Stimulated activated naive B cell treated with anti-CD40 and anti-IgM and Interleukin-4, amounts not matched to agents 10 μg/mL and 1 μg/mL and 100 μg/mL, for 72 hours (primary cell): ENCODE measurements at regions not wholly inside any gene's neighbourhood (a gene's known extent, or its start where the extent isn't known, plus 50 kb on each side); places are given as distances from the start of the nearest gene placed in this dataset.

Source experiments
- ATAC-seq, 2 donors: fragments of 150-1000 bp; cut with Tn5 transposase; replicated peaks; 2 replicates each; pipeline ENCODE4 v1.10.0; 2021; ENCODE audit warnings: moderate library complexity in 1 of 2
- DNase-seq: peaks from one replicate; pipeline ENCODE4 v3.0.0; 2021
- H3K27ac Mint-ChIP-seq: one replicate; pipeline ENCODE4 v1.8.0; 2022; ENCODE audit warnings: mild to moderate bottlenecking, mixed read lengths
- H3K27me3 Mint-ChIP-seq, 2 donors: one replicate each; pipeline ENCODE4 v1.8.0; 2022; ENCODE audit warnings: mixed read lengths in 2 of 2
- H3K36me3 Mint-ChIP-seq, 2 donors: one replicate each; pipeline ENCODE4 v1.8.0; 2022; ENCODE audit warnings: mixed read lengths in 2 of 2, mild to moderate bottlenecking in 1 of 2
- H3K4me1 Mint-ChIP-seq, 2 donors: one replicate each; pipeline ENCODE4 v1.8.0; 2022; ENCODE audit warnings: mixed read lengths in 2 of 2, mild to moderate bottlenecking in 1 of 2
- H3K4me3 Mint-ChIP-seq, 2 donors: one replicate each; pipeline ENCODE4 v1.8.0; 2022; ENCODE audit warnings: mild to moderate bottlenecking in 2 of 2, mixed read lengths in 2 of 2, moderate library complexity in 1 of 2
- H3K9me3 Mint-ChIP-seq, 2 donors: one replicate each; pipeline ENCODE4 v1.8.0; 2022; ENCODE audit warnings: mixed read lengths in 2 of 2, mild to moderate bottlenecking in 1 of 2

DNA sequence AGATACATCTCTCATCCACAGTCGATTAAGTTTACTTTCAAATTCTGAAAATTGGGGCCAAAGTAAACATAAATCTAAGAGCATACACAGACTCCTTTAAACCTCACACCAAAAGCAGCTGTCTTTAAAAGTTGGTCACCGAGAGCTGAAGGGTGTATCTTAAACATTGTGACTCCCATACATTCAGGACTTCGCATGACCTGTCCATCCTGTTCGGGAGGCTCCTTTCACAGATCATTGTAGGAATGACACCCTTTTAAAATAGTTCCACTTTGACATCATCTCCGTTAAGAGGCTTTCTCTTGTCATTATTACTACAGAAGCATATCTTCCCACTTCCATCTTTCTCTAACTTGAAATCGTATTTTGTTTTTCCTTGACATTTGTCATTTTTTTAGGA lies 440.0 kb downstream of the DNAJB9 start:
- Mint-ChIP-seq H3K4me1 (no peaks in the 10 kb centered on the region), H3K9me3 (no peaks in the 10 kb centered on the region), H3K36me3 (no peaks in the 10 kb centered on the region), H3K4me3 (no peak overlapping the region), H3K27me3 (no peaks in the 10 kb centered on the region), H3K27ac (no peak overlapping the region)
- DNase-seq (no peak), ATAC-seq (no peak)

DNA sequence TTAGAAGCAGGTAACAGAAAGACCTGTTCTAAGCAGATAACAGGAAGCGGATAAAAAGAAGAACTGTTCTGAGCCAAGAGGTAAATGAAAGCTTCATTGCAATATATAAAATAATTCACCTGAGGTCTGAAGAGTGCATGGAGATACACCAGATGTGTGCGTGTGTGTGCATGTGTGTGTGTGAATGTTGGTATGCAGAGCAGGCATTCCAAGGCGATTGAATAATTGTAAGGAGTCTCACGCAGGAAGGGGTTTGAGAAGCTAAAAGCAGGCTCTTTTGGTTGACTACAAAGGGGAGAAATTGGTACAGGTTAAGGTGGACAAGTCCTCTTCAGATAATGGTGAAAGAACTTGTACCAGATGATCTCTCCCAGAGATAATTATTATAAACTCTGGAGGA lies 450.6 kb downstream of the DNAJB9 start:
- Mint-ChIP-seq H3K4me3 (no peak overlapping the region), H3K27ac (no peak overlapping the region), H3K9me3 (peaks cover 5 to 9% of the 10 kb centered on the region in 2 donors), H3K27me3 (no peaks in the 10 kb centered on the region), H3K36me3 (no peaks in the 10 kb centered on the region), H3K4me1 (no peaks in the 10 kb centered on the region)
- ATAC-seq: no peak
- no peak for DNase-seq

DNA sequence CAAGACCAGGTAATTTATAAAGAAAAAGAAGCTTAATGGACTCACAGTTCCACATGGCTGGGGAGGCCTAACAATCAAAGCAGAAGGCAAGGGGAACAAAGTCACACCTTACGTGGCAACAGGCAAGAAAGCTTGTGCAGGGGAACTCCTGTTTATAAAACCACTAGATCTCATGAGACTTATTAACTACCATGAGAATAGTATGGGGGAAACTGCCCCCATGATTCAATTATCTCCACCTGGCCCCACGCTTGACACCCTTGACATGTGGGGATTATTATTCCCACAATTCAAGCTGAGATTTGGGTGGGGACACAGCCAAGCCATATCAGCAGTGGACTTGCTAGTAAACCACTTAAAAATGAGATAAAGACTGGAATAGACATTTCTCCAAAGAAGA lies 451.7 kb downstream of the DNAJB9 start:
- DNase-seq (no peak), ATAC-seq (no peak)
- Mint-ChIP-seq H3K27me3 (no peaks in the 10 kb centered on the region), H3K4me3 (no peak overlapping the region), H3K4me1 (no peaks in the 10 kb centered on the region), H3K9me3 (peaks cover 5% of the 10 kb centered on the region in 2 donors), H3K27ac (no peak overlapping the region), H3K36me3 (no peaks in the 10 kb centered on the region)

DNA sequence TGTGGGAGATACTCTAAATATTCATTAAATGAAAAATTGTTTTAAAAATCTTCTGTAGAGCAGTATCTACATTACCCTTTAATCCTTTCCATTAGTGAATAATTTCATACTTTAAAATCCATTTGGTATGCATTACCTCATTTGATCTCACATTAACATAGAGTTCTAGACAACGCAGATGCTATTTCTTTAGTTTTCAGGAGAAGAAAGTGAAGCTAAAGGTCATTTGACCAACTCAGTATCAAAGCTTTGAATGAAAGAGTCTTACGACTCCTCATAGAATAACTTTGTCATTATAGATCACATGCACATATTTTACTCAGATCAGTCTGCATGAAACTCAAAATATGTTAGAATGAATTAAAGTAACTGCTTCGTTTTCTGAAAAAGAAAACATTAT lies 460.2 kb downstream of the DNAJB9 start:
- Mint-ChIP-seq H3K27ac (no peak overlapping the region), H3K36me3 (no peaks in the 10 kb centered on the region)
- no peak for DNase-seq

DNA sequence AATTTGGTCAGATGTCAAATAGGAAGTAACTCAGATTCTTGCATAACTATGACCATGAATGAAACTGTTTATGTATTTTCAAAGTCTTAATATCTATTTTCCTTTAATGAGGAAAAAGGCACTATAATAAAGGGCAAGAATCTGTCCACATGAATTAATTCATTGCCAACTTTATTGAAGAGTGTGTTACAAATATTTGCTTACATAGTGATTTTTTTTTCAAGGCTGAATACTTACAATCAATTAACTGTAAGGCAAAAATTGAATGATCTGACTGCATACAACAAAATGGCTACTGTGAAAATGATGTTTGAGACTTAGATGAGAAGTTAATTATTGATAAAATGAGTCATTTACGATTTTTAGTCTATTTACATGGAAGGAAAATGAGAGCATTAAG lies 475.0 kb downstream of the DNAJB9 start:
- DNase-seq: no peak
- Mint-ChIP-seq H3K4me3 (no peak overlapping the region), H3K27me3 (no peaks in the 10 kb centered on the region), H3K36me3 (no peaks in the 10 kb centered on the region), H3K27ac (no peak overlapping the region), H3K9me3 (peaks cover 4 to 7% of the 10 kb centered on the region in 2 donors), H3K4me1 (no peaks in the 10 kb centered on the region)
- no peak for ATAC-seq

More for the DNA sequence above, 460.2 kb downstream of the DNAJB9 start:
- no peaks in the 10 kb centered on the region for H3K4me1 Mint-ChIP-seq
- ATAC-seq: no peak
- peaks cover 4 to 8% of the 10 kb centered on the region in 2 donors for H3K9me3 Mint-ChIP-seq
- no peaks in the 10 kb centered on the region for H3K27me3 Mint-ChIP-seq
- no peak overlapping the region for H3K4me3 Mint-ChIP-seq

DNA sequence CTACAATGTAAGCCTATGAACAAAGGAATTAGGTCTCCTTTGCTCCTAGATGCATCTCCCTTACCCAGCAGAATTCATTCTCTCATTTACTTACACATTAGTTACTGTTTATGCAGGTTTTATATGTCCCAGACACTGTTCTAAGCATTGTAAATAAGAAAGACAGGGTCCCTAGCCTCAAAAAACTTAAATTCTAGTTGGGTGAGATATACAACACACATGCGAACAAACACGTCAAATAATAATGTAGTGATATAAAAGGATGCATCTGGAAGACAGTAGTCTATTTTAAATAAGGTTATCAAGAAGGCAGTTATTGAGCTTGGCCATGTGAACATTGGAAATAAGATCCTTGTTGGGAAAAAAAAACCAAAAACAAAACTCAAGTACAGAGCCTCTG lies 479.7 kb downstream of the DNAJB9 start:
- ATAC-seq (no peak), DNase-seq (no peak)
- no peaks in the 10 kb centered on the region for H3K27me3 Mint-ChIP-seq
- no peaks in the 10 kb centered on the region for H3K36me3 Mint-ChIP-seq
- peaks cover 0 to 1% of the 10 kb centered on the region in 2 donors for H3K9me3 Mint-ChIP-seq
- no peak overlapping the region for H3K27ac Mint-ChIP-seq
- no peak overlapping the region for H3K4me3 Mint-ChIP-seq
- H3K4me1 Mint-ChIP-seq: no peaks in the 10 kb centered on the region

DNA sequence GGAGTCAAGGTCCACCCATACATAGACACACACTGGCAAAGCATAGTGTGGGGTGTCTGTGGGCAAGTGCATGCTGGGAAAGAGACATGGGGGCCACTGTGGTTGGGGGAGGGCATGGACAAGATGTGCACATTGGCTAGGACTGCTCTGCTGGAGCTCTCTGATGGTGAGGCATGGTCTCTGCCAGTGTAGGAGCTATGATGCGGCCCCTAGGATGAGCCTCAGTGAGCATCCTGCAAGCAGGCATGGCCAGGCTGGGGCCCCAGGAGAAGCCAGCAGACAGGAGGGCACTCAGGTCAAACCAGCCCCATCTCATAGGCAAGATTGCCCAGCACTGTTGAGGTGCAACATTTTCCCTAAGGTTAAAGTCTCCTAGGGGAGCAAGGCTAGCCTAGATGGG lies 489.4 kb downstream of the DNAJB9 start:
- no peaks in the 10 kb centered on the region for H3K36me3 Mint-ChIP-seq
- H3K4me1 Mint-ChIP-seq: no peaks in the 10 kb centered on the region
- ATAC-seq (no peak), DNase-seq (no peak)
- no peaks in the 10 kb centered on the region for H3K27me3 Mint-ChIP-seq
- peaks cover 0 to 5% of the 10 kb centered on the region in 2 donors for H3K9me3 Mint-ChIP-seq
- no peak overlapping the region for H3K4me3 Mint-ChIP-seq
- no peak overlapping the region for H3K27ac Mint-ChIP-seq

DNA sequence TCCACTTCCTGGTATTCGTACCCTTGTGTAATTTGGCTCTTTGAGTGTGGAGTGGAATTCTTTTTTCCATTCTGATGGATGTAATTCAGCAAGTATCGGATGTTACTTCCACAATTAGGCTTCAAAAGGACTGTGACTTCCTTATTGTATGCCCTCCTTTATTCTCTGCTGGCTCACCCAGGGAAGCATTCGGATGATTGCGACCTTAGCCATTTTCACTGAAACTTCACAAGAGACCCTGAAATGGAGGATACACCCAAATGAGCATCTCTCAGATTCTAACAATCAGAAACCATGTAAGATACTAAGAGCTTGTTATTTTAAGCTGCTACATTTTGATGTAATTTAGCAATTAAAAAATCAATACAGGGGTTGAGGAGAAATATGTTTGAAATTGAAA lies 493.1 kb downstream of the DNAJB9 start:
- no peak for ATAC-seq
- Mint-ChIP-seq H3K27me3 (no peaks in the 10 kb centered on the region), H3K4me1 (no peaks in the 10 kb centered on the region), H3K36me3 (no peaks in the 10 kb centered on the region), H3K27ac (no peak overlapping the region), H3K4me3 (no peak overlapping the region), H3K9me3 (peaks cover 0 to 6% of the 10 kb centered on the region in 2 donors)
- DNase-seq: no peak

DNA sequence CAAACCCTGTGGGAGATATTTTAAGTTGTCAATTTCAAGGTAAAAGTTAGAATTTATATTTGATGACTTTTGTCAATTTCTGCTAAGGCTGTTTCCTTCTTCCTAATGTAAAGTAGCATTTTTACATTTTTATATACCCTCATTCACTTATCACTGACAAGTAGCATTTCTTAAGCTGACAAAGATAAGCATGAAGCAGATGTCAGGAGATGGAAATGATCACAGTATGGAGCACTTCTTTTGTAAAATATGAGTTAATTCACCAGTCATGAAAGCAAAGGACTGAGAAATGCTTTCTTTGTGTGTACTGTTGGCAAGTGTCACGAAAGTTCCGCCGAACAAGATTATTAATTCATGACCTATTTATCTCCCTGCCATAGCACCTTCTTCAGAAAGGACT lies 503.9 kb downstream of the DNAJB9 start:
- no peak overlapping the region for H3K4me3 Mint-ChIP-seq
- ATAC-seq (no peak), DNase-seq (no peak)
- no peaks in the 10 kb centered on the region for H3K36me3 Mint-ChIP-seq
- no peak overlapping the region for H3K27ac Mint-ChIP-seq
- no peaks in the 10 kb centered on the region for H3K27me3 Mint-ChIP-seq
- no peaks in the 10 kb centered on the region for H3K4me1 Mint-ChIP-seq
- peaks cover 0 to 4% of the 10 kb centered on the region in 2 donors for H3K9me3 Mint-ChIP-seq

DNA sequence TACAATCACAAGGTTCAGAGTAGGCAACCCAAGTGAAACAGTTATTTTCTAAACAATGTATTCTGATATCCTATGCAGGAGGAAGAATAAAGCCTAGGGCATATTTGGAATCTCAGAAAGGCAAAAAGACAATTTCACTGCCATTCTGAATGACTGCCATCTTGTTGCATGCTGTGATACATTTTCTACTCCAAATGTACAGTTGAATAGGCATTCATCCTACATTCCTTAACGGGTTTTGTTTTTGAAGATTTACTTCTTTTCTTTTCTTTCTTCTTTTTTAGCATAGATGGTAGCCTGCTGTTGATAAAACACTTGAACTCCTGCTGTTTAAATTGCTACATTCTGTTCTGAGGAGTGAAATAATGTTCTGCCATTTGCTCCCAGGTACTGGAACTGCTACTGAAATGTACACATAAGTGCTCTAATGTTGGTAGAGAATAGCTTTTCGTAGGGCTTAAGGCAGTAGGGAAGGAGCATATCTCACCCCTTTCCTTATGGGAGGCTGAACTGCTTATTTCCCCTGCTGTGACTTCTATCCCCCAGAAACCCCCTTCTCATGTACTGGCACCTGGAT lies 506.8 kb downstream of the DNAJB9 start:
- Mint-ChIP-seq H3K9me3 (no peaks in the 10 kb centered on the region), H3K4me3 (no peak overlapping the region)

DNA sequence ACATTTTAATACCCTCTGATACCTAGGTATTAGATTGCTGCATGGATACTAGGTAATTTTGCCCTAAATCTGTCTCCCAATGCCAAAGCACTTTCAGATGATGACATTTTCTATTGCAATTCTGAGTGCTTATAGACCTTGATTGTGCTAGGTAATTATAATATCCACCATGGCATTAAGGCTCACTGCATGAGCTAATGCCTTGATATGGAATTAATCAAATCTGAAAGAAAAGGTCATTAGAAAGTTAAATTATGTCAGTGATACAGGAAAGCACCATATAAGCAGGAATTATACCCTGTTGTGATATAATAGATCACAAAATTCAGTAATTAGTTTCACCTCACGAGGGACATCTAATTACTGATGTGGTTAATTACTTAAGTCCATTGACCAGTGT lies 521.4 kb downstream of the DNAJB9 start:
- Mint-ChIP-seq H3K36me3 (no peaks in the 10 kb centered on the region), H3K4me1 (no peaks in the 10 kb centered on the region), H3K4me3 (no peak overlapping the region), H3K9me3 (peaks cover 5 to 10% of the 10 kb centered on the region in 2 donors), H3K27ac (no peak overlapping the region), H3K27me3 (no peaks in the 10 kb centered on the region)
- DNase-seq (no peak), ATAC-seq (no peak)

More for the DNA sequence above, 506.8 kb downstream of the DNAJB9 start:
- H3K36me3 Mint-ChIP-seq: no peaks in the 10 kb centered on the region
- ATAC-seq (no peak), DNase-seq (no peak)
- no peaks in the 10 kb centered on the region for H3K4me1 Mint-ChIP-seq
- no peak overlapping the region for H3K27ac Mint-ChIP-seq
- no peaks in the 10 kb centered on the region for H3K27me3 Mint-ChIP-seq

DNA sequence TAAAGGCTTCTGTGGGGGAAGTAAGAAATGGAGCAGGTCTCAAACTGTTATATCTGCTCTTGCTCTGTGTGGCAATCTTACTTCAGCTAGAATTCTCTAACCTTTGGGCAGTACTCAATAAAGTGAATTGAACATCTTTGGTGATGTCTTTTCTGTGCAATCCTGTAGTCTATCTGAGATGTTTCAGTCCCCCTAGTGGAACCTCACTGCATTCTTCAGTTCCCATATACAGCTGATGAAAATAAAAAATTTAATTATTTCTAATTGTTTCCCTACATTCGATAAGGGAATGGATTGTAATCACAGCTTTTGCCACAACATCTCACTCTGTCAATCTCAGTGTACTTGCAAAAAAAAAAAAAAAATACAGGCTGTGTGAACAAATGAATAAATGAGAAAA lies 522.6 kb downstream of the DNAJB9 start:
- DNase-seq (no peak), ATAC-seq (no peak)
- Mint-ChIP-seq H3K27me3 (no peaks in the 10 kb centered on the region), H3K27ac (no peak overlapping the region), H3K9me3 (peaks cover 5 to 10% of the 10 kb centered on the region in 2 donors), H3K36me3 (no peaks in the 10 kb centered on the region), H3K4me3 (no peak overlapping the region), H3K4me1 (no peaks in the 10 kb centered on the region)

DNA sequence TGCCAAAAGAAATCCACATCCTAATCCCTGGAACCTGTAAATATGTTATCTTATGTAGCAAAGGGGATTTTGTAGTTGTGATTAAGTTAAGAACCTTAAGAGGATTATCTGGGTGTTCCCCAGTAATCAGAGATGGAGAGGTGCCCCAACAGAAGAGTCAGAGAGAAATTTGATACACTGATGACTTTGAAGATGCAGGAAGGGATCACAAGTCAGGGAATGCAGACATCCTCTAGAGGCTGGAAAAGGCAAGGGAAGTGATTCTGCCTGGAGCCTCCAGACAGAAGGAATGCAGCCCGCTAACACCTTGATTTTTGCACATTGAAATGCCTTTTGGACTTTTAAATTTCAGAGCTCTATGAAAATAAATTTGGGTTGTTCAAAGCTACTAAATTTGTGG lies 531.7 kb downstream of the DNAJB9 start:
- Mint-ChIP-seq H3K4me1 (no peaks in the 10 kb centered on the region), H3K9me3 (peaks cover 0 to 2% of the 10 kb centered on the region in 2 donors), H3K36me3 (no peaks in the 10 kb centered on the region)

DNA sequence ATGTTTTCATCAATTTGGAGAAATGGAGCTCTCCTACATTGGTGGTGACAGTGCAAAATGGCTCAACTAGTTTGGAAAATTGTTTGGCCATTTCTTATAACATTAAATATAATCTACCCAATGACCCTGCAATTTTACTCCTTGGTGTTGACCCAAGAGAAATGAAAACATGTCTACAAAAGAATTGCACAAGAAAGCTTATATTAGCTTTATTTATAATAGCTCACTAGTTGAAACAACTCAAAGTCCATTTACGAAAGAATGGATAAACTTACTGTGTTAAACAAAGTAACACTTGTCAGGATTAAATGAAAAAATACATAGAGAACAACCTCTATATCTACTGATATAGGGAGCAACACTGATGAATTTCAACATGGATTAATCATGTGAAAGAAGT lies 539.9 kb downstream of the DNAJB9 start:
- H3K27ac Mint-ChIP-seq: no peak overlapping the region
- ATAC-seq: no peak
- DNase-seq: no peak
- H3K27me3 Mint-ChIP-seq: no peaks in the 10 kb centered on the region
- no peaks in the 10 kb centered on the region for H3K4me1 Mint-ChIP-seq
- no peaks in the 10 kb centered on the region for H3K36me3 Mint-ChIP-seq
- H3K4me3 Mint-ChIP-seq: no peak overlapping the region
- H3K9me3 Mint-ChIP-seq: peaks cover 0 to 2% of the 10 kb centered on the region in 2 donors

More for the DNA sequence above, 531.7 kb downstream of the DNAJB9 start:
- DNase-seq (no peak), ATAC-seq (no peak)
- Mint-ChIP-seq H3K27ac (no peak overlapping the region), H3K27me3 (no peaks in the 10 kb centered on the region), H3K4me3 (no peak overlapping the region)

DNA sequence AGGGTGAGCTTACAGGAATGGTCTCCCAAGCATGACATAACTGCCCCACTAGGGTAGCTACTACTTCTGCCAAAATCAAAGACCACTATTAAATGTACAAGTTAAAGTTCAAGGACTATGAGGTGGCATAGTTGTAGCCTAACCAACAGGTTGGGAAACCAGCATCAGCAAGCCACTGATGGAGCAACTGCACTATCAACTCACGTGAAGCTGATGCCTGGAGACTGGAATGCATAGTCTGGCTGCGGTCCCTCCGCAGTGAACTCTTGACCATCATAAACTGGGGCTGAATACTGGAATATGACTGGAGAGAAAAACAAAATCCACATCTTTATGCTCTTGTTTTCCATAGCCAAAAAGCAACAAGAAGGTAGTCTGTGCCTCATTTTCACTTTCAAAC lies 541.4 kb downstream of the DNAJB9 start:
- no peak for DNase-seq
- Mint-ChIP-seq H3K27me3 (no peaks in the 10 kb centered on the region), H3K9me3 (peaks cover 0 to 2% of the 10 kb centered on the region in 2 donors), H3K4me3 (no peak overlapping the region), H3K4me1 (no peaks in the 10 kb centered on the region), H3K27ac (no peak overlapping the region), H3K36me3 (no peaks in the 10 kb centered on the region)
- no peak for ATAC-seq
